ENCODE measurements at regions not wholly inside any gene's neighbourhood (a gene's known extent, or its start where the extent isn't known, plus 50 kb on each side); places are given as distances from the start of the nearest gene placed in this dataset.

DNA sequence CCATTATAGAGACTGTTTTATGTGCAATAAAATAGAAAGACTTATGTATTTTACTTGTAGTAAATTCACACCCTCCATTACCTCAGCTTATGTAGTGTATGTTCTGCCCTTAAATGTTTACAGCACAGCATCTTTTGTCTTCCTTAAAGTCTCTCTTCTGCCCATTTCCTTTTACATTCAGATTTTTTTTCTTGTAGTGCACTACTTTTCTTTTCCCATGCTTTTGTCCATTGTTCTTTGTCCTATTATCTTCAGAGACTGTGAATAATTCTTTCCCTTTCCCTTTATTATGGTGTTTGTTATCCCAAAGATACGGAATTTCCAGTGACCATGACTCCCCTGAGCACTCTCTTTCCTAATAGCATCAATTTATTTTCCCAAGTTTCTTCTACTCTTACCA is 66.1 kb upstream of the TYRP1 start:
- H3K27me3 ChIP-seq, result no peaks in the 10 kb centered on the region
- no peak for TF ChIP-seq POLR2A (IDR thresholded peaks at IDR 0.05)
- TF ChIP-seq, protein P1, sequence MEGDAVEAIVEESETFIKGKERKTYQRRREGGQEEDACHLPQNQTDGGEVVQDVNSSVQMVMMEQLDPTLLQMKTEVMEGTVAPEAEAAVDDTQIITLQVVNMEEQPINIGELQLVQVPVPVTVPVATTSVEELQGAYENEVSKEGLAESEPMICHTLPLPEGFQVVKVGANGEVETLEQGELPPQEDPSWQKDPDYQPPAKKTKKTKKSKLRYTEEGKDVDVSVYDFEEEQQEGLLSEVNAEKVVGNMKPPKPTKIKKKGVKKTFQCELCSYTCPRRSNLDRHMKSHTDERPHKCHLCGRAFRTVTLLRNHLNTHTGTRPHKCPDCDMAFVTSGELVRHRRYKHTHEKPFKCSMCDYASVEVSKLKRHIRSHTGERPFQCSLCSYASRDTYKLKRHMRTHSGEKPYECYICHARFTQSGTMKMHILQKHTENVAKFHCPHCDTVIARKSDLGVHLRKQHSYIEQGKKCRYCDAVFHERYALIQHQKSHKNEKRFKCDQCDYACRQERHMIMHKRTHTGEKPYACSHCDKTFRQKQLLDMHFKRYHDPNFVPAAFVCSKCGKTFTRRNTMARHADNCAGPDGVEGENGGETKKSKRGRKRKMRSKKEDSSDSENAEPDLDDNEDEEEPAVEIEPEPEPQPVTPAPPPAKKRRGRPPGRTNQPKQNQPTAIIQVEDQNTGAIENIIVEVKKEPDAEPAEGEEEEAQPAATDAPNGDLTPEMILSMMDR (IDR thresholded peaks at IDR 0.05 in 4 of 5, conservative IDR thresholded peaks at IDR 0.05 in 1 of 5), result no peak
- ATAC-seq, result no peak
- no peak overlapping the region for H3K4me3 ChIP-seq
- no peak for DNase-seq
- no peak overlapping the region for H3K27ac ChIP-seq
- no peaks in the 10 kb centered on the region for H3K9me3 ChIP-seq
- in situ Hi-C loops (cut with MboI; ENCODE audit: low sequenced_read_pairs in 4 of 4), result no loop called here
- no peaks in the 10 kb centered on the region for H3K4me1 ChIP-seq
- intact Hi-C loops (cut with DNase I; ENCODE audit: low total_unique reads), result no loop called here
- no peaks in the 10 kb centered on the region for H3K36me3 ChIP-seq

DNA sequence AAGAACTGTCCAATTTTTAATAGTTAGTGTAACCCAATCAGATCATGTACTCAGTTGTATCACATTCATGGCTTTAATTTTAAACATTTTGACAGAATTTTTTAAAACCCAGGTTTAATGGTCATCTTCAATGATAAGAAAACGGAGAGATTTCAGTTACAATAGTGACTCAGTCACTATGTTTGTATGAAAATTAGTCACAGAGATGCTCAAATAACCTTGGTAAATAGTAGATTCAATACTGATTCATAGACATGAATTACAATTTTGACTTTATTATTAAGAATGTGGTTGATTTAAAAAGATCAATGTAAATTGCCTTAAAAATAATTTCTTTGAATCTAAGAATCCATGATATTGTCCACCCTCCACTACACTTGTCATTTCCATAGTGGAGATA is 64.6 kb upstream of the TYRP1 start:
- intact Hi-C loops (cut with DNase I; ENCODE audit: low total_unique reads), result no loop called here
- Histone ChIP-seq H3K27ac (no peak overlapping the region), H3K9me3 (no peaks in the 10 kb centered on the region), H3K4me3 (no peak overlapping the region), H3K27me3 (no peaks in the 10 kb centered on the region), H3K36me3 (no peaks in the 10 kb centered on the region), H3K4me1 (no peaks in the 10 kb centered on the region)
- no peak for ATAC-seq
- in situ Hi-C loops (cut with MboI; ENCODE audit: low sequenced_read_pairs in 4 of 4), result no loop called here
- no peak for DNase-seq
- TF ChIP-seq, protein P1 (IDR thresholded peaks at IDR 0.05 in 4 of 5, conservative IDR thresholded peaks at IDR 0.05 in 1 of 5), result no peak
- TF ChIP-seq POLR2A (IDR thresholded peaks at IDR 0.05), result no peak

DNA sequence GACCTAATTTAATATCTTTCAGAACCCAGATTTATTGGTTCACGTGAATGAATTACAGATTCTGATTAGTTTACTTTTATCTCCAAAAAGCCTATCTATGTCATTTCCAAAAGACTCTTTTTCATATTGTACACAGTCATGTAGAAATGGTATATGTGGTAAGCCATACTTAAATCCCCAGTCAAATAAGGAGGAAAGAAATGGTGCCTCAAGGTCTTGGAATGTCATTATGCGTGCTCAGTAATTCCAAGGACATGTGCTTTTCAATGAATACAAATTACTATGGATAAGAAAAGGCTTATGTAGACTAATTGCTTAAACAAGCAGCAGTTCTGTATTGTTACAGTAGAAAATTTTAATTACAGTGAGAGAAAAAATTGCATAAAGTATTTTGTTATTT is 64.1 kb upstream of the TYRP1 start:
- no peak for DNase-seq
- H3K4me3 ChIP-seq, result no peak overlapping the region
- no peaks in the 10 kb centered on the region for H3K4me1 ChIP-seq
- in situ Hi-C loops (cut with MboI; ENCODE audit: low sequenced_read_pairs in 4 of 4), result no loop called here
- TF ChIP-seq POLR2A (IDR thresholded peaks at IDR 0.05), result no peak
- TF ChIP-seq, protein P1 (IDR thresholded peaks at IDR 0.05 in 4 of 5, conservative IDR thresholded peaks at IDR 0.05 in 1 of 5), result no peak
- intact Hi-C loops (cut with DNase I; ENCODE audit: low total_unique reads), result no loop called here
- ATAC-seq, result no peak
- no peaks in the 10 kb centered on the region for H3K36me3 ChIP-seq
- H3K27ac ChIP-seq, result no peak overlapping the region
- H3K9me3 ChIP-seq, result no peaks in the 10 kb centered on the region
- no peaks in the 10 kb centered on the region for H3K27me3 ChIP-seq

DNA sequence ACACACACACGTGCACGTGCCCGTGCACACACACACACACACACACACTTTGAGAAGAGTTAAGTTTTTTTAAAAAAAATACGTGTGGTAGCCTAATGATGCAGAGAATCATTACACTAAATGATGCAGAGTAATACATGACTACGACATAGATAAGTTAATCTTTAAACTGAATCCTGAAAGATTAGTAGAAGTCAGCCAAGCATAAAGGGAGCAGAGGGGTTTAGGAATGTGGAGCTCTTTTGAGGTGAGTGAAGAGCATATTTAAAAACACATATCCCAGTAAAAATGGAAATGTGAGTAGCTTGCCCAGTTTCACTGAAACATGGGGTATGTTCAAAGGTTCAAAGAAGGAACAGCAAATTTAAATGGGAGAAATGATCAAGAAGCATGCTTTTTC is 61.3 kb upstream of the TYRP1 start:
- ATAC-seq (no peak), DNase-seq (no peak)
- no peak for TF ChIP-seq POLR2A (IDR thresholded peaks at IDR 0.05)
- TF ChIP-seq, protein P1 (IDR thresholded peaks at IDR 0.05 in 4 of 5, conservative IDR thresholded peaks at IDR 0.05 in 1 of 5), result no peak
- H3K9me3 ChIP-seq, result no peaks in the 10 kb centered on the region
- H3K4me3 ChIP-seq, result no peak overlapping the region
- H3K27ac ChIP-seq, result no peak overlapping the region
- in situ Hi-C loops (cut with MboI; ENCODE audit: low sequenced_read_pairs in 4 of 4), result no loop called here
- intact Hi-C loops (cut with DNase I; ENCODE audit: low total_unique reads), result no loop called here
- no peaks in the 10 kb centered on the region for H3K27me3 ChIP-seq
- no peaks in the 10 kb centered on the region for H3K36me3 ChIP-seq
- no peaks in the 10 kb centered on the region for H3K4me1 ChIP-seq

DNA sequence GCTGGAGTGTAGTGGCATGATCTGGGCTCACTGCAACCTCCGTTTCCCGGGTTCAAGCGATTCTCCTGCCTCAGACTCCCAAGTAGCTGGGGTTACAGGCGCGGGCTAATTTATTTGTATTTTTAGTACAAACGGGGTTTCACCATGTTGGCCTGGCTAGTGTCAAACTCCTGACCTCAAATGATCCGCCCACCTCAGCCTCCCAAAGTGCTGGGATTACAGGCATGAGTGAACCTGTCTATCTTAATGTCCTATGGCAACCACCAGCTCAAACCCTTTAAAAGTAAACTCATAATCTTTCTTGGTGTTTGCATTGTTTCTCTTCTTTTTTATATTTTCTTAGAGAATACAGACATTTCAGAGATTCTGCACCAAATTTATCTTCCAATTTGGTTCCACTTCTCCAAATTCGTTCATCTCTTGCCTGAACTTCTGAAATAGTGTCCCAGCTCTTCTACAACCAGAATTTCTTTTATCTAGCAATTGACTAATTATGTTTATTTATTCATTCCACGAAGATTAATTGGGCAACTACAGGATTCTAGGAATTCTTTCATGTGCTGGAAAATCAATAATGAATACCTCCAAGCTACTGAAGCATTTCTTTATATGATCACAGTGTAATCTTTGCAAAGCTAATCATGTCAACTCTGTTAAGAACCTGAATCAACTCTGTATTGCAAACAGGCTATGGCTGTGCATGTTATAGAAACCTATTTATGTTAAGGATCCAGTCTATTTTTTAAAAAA is 60.0 kb upstream of the TYRP1 start:
- no peaks in the 10 kb centered on the region for H3K4me1 ChIP-seq
- ATAC-seq (no peak), DNase-seq (no peak)
- TF ChIP-seq, protein P1 (IDR thresholded peaks at IDR 0.05 in 4 of 5, conservative IDR thresholded peaks at IDR 0.05 in 1 of 5), result no peak
- TF ChIP-seq POLR2A (IDR thresholded peaks at IDR 0.05), result no peak
- H3K27me3 ChIP-seq, result no peaks in the 10 kb centered on the region
- in situ Hi-C loops (cut with MboI; ENCODE audit: low sequenced_read_pairs in 4 of 4), result no loop called here
- intact Hi-C loops (cut with DNase I; ENCODE audit: low total_unique reads), result no loop called here
- H3K27ac ChIP-seq, result no peak overlapping the region
- H3K36me3 ChIP-seq, result no peaks in the 10 kb centered on the region
- H3K9me3 ChIP-seq, result no peaks in the 10 kb centered on the region
- H3K4me3 ChIP-seq, result no peak overlapping the region
